Epithelial cell of esophagus (primary cell): ENCODE measurements at regions not wholly inside any gene's neighbourhood (a gene's known extent, or its start where the extent isn't known, plus 50 kb on each side); places are given as distances from the start of the nearest gene placed in this dataset.

Experiments
- DNase-seq: peaks from one replicate; pipeline ENCODE4 v3.0.0; 2010; ENCODE audit warnings: low read depth
- H3K4me3 ChIP-seq: 2 replicates; pipeline ENCODE4 v1.5.1; 2011; ENCODE audit warnings: mild to moderate bottlenecking, low read length, control low read depth
- CTCF ChIP-seq: IDR thresholded peaks from 2 replicates; pipeline ENCODE4 v1.5.1; 2011; ENCODE audit warnings: low read depth, mild to moderate bottlenecking, low read length, control low read depth, inconsistent platforms; ENCODE audit not compliant: insufficient read depth; ENCODE audit errors: missing control alignments

DNA sequence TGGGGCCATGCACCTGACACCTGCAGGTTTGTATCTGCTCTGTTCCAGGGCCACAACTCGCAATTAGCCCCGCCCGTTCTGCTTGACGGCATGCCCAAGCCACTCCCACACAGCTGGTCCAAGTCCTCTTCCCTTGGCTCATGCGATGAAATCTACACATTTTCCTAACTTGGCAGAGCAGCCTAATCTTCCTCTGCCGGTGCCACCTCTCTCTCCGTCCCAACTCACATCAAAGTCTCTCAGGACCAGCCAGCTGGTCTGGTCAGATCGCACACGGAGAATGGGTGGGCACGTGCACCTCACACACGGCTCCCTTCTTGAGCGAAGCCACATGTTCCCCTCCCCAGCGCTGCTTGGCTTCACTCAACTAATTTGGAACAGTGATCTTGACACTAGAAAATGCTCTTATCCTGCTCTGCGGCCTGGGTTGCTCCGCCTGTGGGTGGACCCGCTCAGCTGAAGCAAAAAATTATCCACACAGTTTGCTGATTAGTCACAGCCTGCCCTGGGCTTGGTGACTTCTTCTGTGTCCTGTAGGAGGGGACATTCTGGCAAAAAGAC lies 176.7 kb downstream of the NRP2 start:
- TF ChIP-seq CTCF = no peak
- H3K4me3 ChIP-seq = no peak overlapping the region
- peak; percentile 10 for DNase-seq

GRCh38 chr2:205858275-205858674 lies 176.0 kb downstream of the NRP2 start:
- TF ChIP-seq CTCF = no peak
- no peak for DNase-seq
- H3K4me3 ChIP-seq = no peak overlapping the region

- H3K4me3 ChIP-seq = no peak overlapping the region
- DNase-seq = no peak
- TF ChIP-seq CTCF = no peak
These were observed 175.4 kb downstream of the NRP2 start for GRCh38 chr2:205857520-205858237.

DNA sequence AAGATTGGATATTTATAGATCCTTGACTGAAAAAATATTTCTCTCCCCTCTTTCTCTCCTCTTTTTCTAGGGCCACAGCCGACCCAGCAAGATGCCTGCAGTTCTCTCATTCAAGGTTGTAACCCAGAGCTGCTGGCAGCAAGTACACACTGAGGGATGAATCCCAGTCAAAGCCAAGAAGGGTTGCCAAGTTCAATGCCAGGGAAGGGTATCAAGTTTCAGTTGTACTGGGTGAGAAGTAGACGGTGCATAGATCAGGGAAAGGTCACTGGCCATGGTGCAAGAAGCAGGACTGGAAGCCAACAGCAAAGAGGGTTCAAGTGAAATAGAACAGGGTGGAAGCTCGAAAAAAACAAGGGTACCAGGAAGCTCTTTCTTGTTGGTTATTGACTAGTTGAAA lies 170.2 kb downstream of the NRP2 start:
- no peak overlapping the region for H3K4me3 ChIP-seq
- DNase-seq = no peak
- TF ChIP-seq CTCF = no peak

DNA sequence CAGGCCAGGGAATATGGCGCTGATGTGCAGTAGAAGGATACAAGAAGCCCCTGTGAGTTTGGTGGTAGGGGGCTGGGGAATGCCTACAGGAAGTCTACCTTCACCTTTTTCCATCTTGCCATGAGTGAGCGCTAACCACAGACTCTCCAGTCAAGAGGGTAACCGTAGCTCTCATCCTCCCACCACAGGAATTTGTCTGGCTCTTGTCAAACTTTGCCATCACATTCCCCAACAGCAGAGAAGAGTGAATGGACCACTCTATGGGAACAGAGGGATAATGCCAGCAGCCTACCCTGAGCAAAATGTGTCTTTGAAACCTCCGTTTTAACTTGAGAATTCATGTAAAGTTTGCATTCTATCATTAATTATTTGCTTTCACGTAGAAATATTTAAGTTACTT lies 168.3 kb downstream of the NRP2 start:
- TF ChIP-seq CTCF = no peak
- no peak overlapping the region for H3K4me3 ChIP-seq
- no peak for DNase-seq

GRCh38 chr2:205850132-205850531 lies 167.8 kb downstream of the NRP2 start:
- H3K4me3 ChIP-seq = no peak overlapping the region
- no peak for TF ChIP-seq CTCF
- no peak for DNase-seq

DNA sequence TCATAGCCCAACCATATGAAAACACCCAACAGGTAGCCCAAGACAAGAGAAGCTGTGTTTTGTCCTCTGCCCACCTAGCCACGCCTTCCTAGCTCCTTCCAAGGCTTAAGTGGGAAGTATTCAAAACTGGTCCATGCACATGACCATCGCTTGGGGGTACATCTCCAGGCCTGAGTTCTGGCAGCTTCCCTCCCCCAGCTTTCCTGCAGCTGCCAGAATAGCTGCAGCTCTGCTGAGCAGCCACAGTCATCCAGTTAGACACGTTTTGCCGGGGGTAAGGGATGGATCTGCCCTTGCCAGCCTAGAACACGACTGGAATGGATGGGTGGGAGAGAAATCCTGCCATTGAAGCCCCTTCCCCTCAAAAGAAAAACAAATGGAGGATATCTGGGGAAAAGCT lies 166.8 kb downstream of the NRP2 start:
- peak; percentile 14 for DNase-seq
- no peak for TF ChIP-seq CTCF
- H3K4me3 ChIP-seq = no peak overlapping the region
